GM12892 (cell line): ENCODE measurements at regions not wholly inside any gene's neighbourhood (a gene's known extent, or its start where the extent isn't known, plus 50 kb on each side); places are given as distances from the start of the nearest gene placed in this dataset.
"Not testable (repeated sequence)": the region's sequence is repeated elsewhere in the genome, so short reads cannot be mapped to it uniquely, and the experiment has no call there.

Source experiments
- POLR2A ChIP-seq: IDR thresholded peaks from 2 replicates; pipeline ENCODE4 v1.6.1; 2011; ENCODE audit warnings: low read depth, low read length, control low read depth
- TAF1 ChIP-seq: IDR thresholded peaks from 2 replicates; pipeline ENCODE4 v1.6.1; 2011; ENCODE audit warnings: low read depth, mild to moderate bottlenecking, control low read depth, low read length, borderline replicate concordance

- TF ChIP-seq POLR2A, TAF1: not testable (repeated sequence)
Observed at GRCh38 chr5:20783484-20783883, 795.5 kb upstream of the CDH18 start.
